Epithelial cell of esophagus (primary cell): ENCODE measurements at regions not wholly inside any gene's neighbourhood (a gene's known extent, or its start where the extent isn't known, plus 50 kb on each side); places are given as distances from the start of the nearest gene placed in this dataset.

ENCODE experiments used
- DNase-seq: peaks from one replicate; pipeline ENCODE4 v3.0.0; 2010; ENCODE audit warnings: low read depth
- H3K4me3 ChIP-seq: 2 replicates; pipeline ENCODE4 v1.5.1; 2011; ENCODE audit warnings: mild to moderate bottlenecking, low read length, control low read depth
- TF ChIP-seq, protein P1 (sequence below): IDR thresholded peaks from 2 replicates; pipeline ENCODE4 v1.5.1; 2011; ENCODE audit warnings: low read depth, mild to moderate bottlenecking, low read length, control low read depth, inconsistent platforms; ENCODE audit not compliant: insufficient read depth; ENCODE audit errors: missing control alignments

DNA sequence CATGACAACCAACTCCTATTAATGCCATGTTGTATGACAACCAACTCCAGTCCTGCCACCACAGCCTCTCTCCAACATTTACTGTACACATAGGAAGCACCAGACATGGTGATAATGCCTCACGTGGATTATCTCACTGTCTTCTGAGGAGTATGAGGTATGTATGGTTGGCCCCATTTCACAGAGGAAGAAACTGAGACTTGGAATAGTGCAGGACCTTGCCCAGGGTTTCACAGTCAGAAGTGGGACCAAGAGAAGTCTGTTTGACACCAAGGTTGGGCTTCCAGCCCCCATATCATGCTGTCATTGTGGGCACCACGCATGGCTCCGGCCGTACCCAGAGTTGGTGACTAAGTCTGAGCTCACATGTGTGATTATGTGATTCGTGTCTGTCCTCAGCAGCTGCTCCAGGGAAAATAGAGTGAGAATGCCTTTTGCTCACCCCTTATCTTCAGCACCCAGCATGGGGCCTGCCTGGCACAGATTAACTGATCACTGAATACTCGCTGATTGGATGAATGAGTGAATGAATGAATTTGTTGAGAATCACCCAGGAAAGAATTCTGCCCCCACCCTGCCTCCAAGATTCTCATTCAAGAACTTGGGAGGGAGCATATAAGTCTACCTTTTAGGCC is 204.1 kb upstream of the NLRP1 start:
- H3K4me3 ChIP-seq = no peak overlapping the region
- DNase-seq = peak; percentile 86
- TF ChIP-seq, protein P1, sequence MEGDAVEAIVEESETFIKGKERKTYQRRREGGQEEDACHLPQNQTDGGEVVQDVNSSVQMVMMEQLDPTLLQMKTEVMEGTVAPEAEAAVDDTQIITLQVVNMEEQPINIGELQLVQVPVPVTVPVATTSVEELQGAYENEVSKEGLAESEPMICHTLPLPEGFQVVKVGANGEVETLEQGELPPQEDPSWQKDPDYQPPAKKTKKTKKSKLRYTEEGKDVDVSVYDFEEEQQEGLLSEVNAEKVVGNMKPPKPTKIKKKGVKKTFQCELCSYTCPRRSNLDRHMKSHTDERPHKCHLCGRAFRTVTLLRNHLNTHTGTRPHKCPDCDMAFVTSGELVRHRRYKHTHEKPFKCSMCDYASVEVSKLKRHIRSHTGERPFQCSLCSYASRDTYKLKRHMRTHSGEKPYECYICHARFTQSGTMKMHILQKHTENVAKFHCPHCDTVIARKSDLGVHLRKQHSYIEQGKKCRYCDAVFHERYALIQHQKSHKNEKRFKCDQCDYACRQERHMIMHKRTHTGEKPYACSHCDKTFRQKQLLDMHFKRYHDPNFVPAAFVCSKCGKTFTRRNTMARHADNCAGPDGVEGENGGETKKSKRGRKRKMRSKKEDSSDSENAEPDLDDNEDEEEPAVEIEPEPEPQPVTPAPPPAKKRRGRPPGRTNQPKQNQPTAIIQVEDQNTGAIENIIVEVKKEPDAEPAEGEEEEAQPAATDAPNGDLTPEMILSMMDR = no peak

DNA sequence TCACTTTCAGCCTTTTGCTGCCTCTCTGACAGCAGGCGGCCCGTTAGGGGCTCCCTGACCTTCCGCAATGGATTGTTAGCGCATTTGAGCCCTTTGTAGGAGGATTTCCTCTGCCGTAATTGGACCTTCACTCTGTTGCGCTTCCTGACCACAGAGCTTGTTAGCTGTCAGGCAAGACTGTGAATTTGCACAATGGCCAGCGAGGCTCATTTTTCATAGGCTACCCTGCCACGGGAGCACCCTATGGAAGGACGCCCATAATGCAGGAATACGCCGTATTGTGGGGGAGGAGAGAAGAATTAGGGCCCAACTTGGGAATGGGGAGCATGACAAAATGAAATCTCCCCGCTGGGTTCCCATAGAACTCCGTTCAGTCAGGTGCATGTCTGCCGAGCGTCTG is 205.2 kb upstream of the NLRP1 start:
- H3K4me3 ChIP-seq = no peak overlapping the region
- TF ChIP-seq, protein P1 = no peak
- no peak for DNase-seq

DNA sequence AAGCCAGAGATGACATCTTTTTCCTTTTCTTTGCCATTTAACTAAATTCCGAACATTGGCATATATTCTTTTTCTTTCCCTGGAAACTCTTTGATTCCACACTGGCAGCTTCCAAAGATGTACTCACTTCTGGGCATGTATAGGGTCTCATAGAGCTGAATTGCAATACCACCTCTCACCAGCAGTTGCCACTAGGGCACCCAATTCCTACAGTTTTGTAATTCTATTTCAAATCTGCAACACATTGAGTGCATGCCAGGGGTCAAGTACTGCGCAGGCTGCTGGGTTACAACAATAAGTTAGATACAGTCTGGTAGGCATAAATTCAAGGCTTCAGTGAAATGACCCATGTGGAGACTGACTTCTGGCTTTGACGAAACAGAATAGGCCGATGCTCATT is 208.8 kb upstream of the NLRP1 start:
- no peak overlapping the region for H3K4me3 ChIP-seq
- no peak for DNase-seq
- TF ChIP-seq, protein P1 = no peak

DNA sequence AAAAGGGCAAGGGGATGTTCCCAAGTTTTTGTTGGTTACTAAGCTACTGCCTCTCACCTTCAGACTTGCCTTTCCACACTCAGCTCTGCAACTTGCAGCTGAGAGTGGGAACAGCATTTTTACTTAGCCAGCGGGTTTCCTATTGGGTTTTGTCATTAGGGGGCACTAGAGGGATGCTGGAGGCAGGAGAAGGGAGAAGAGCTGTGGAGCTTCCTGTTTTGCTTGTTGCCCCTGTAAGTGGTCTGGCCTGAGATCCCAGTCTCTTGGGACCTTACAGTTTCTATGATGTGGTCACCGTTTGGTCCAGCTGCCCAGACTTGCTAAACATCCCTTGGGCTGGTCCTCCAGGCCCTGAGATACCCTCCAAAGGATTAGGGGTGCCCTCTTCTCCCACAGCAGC is 209.6 kb upstream of the NLRP1 start:
- peak; percentile 42 for DNase-seq
- TF ChIP-seq, protein P1 = peak; percentile 14

DNA sequence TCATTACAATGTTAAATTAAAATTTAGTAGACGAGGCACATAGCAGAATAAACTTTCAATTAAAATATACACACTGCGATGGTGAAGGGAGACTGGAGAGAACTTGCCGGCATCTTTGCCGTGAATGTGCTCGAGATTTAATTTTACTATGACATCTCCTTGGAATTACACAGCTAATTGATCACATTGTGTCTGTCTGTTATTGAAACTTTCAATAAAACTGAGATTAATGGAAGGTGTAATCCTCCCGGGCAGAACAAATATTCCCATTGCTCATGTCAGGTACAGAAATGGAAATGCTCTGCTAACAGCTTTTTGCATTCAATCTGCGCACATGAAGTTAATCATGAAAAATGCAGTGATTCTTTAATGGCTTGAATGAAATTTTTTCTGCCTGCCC is 210.1 kb upstream of the NLRP1 start:
- TF ChIP-seq, protein P1 = no peak
- H3K4me3 ChIP-seq = no peak overlapping the region
- no peak for DNase-seq

More for the DNA sequence above, 209.6 kb upstream of the NLRP1 start:
- no peak overlapping the region for H3K4me3 ChIP-seq

DNA sequence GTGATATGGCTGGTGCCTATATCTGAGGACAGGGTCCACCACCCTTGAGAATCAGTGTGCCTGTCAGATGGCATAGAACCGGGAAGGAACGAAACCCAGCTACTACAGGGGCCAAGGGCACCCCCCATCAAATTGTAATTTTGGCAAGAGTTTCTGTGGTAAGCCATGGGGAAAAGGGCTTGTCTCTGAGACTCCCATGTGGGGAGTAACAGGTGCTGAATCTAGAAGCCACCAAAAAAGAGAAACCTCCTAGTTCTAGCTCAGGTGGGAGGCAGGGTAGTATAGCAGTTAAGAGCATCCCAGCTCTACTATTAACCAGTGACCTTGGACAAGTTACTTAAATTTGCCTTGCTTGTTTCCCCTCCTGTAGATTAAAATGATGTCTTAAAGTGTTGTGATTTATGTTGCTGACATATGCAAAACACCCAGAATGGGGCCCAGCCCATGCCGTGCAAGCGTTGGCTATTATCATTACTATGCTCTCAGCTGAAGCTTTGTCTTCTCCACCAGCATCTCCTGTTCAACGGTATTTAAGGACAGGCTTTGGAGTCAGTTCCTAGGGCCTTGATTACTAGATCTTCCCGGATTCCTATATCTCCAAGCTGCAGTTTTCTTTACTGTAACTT is 210.7 kb upstream of the NLRP1 start:
- H3K4me3 ChIP-seq = no peak overlapping the region
- DNase-seq = no peak
- TF ChIP-seq, protein P1 = no peak
